PC-9 (cell line): ENCODE measurements at regions not wholly inside any gene's neighbourhood (a gene's known extent, or its start where the extent isn't known, plus 50 kb on each side); places are given as distances from the start of the nearest gene placed in this dataset.

ENCODE experiments used
- EZH2 ChIP-seq: fragments of 200-600 bp; sonication (generic); IDR thresholded peaks from 2 replicates; pipeline ENCODE4 v1.8.0; 2017; ENCODE audit warnings: antibody characterized with exemption, low read depth
- TF ChIP-seq, protein P1 (sequence below): fragments of 200-600 bp; sonication (generic); conservative IDR thresholded peaks from 2 replicates; pipeline ENCODE4 v1.6.1; 2017; ENCODE audit warnings: mixed run types, antibody characterized with exemption, mild to moderate bottlenecking, moderate library complexity

DNA sequence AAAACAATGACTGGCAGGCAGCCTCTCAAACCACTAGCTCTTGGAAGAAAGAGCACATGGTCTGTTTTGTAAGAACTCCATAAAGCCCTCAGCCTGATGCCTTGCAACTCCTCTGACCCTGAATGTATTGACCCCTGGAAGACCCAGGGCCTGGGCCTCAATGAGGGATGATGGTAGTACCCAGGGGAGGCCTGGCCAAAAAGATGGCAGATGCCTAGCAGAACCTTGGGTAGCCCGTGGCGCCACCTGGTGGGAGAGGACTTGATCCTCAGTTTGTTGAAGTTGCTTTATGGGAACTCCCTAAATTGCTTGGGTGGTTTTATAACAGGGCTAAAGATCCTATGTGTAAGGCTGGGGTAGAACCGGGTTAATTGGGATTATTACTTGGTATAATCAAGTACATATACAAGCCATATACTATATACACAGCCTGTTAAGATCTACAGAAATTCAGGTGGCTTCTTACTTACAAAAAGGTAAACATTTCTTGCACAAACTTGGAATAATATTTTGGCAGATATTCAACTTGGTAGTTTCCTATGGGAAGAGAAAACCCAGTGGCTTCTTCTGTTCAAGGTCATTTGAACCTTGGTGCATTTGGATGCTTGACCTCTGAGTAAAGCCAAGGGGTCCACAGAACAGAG is 95.8 kb upstream of the CACUL1 start:
- TF ChIP-seq, protein P1, sequence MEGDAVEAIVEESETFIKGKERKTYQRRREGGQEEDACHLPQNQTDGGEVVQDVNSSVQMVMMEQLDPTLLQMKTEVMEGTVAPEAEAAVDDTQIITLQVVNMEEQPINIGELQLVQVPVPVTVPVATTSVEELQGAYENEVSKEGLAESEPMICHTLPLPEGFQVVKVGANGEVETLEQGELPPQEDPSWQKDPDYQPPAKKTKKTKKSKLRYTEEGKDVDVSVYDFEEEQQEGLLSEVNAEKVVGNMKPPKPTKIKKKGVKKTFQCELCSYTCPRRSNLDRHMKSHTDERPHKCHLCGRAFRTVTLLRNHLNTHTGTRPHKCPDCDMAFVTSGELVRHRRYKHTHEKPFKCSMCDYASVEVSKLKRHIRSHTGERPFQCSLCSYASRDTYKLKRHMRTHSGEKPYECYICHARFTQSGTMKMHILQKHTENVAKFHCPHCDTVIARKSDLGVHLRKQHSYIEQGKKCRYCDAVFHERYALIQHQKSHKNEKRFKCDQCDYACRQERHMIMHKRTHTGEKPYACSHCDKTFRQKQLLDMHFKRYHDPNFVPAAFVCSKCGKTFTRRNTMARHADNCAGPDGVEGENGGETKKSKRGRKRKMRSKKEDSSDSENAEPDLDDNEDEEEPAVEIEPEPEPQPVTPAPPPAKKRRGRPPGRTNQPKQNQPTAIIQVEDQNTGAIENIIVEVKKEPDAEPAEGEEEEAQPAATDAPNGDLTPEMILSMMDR = peak; percentile 74
- TF ChIP-seq EZH2 = no peak
